ENCODE measurements at regions not wholly inside any gene's neighbourhood (a gene's known extent, or its start where the extent isn't known, plus 50 kb on each side); places are given as distances from the start of the nearest gene placed in this dataset.

DNA sequence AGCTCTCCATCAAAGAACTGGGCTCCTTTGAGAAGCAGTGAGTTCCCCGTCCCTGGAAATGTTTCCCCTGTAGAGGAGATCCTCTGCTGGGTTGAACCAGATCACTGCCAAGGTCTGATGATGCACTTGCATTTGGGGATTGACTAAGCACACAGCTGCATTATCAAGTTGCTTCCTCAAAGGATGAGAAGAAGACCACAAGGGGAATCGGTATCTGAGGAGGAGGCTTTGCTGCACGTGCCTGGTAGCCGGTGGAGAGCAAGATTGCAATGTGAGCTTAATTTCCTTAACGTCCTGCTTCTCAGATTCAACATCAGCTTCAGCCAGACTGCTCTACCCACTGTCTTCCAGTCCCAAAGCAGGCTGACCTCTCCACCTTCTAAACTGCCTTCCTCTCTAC, 128.8 kb upstream of the STMND1 start:
- Histone ChIP-seq H3K4me1 (ENCODE audit: control insufficient read depth, insufficient read depth, low read length) (no peaks in the 10 kb centered on the region), H3K36me3 (ENCODE audit: control insufficient read depth in 2 of 2, insufficient read depth in 2 of 2, low read length in 1 of 2) (no peaks in the 10 kb centered on the region), H3K9me3 (replicated peaks; ENCODE audit: control insufficient read depth, insufficient read depth, low read length) (no peaks in the 10 kb centered on the region), H3K27me3 (replicated peaks in 1 of 2; ENCODE audit: control insufficient read depth in 2 of 2, insufficient read depth in 2 of 2, low read length in 1 of 2) (peaks cover 0 to 3% of the 10 kb centered on the region in 2 experiments; a peak in 3 of 4 replicates), H3K79me2 (ENCODE audit: control insufficient read depth, insufficient read depth, low read length) (no peaks in the 10 kb centered on the region), H3K4me3 (no peak overlapping the region), H3K4me2 (ENCODE audit: control insufficient read depth, insufficient read depth) (no peak overlapping the region), H3K27ac (ENCODE audit: control insufficient read depth, insufficient read depth) (no peak overlapping the region), H4K20me1 (ENCODE audit: control insufficient read depth, insufficient read depth) (no peaks in the 10 kb centered on the region), H2AFZ (ENCODE audit: control insufficient read depth, low read depth, low read length) (no peak overlapping the region), H3K9ac (ENCODE audit: control insufficient read depth, insufficient read depth, low read length) (no peak overlapping the region)
- ATAC-seq, result no peak
- ChIA-PET RAD21 (ENCODE audit: unreplicated experiment) (no interaction called here), SMC1A (ENCODE audit: uncharacterized antibody, unreplicated experiment) (no interaction called here), POLR2A (no interaction called here), CTCF (interaction anchor here (2.8 kb wide), 1 partner anchor 8 kb away, joined by 8 read pairs; no protein-coding TSS in a partner anchor)
- intact Hi-C loops (cut with micrococcal nuclease; ENCODE audit: unreplicated experiment) (no loop called here), in situ Hi-C loops (cut with MboI) (no loop called here)
- no TSS peak for BruUV-seq (replicated peaks)
- no peak for DNase-seq (ENCODE audit: low read depth, low spot score)
- 58% methylated on average over 5 of the region's 5 CpGs for WGBS (ENCODE audit: insufficient coverage, insufficient replicate concordance, low lambda C conversion rate, missing lambda C conversion rate)
- no peak for TF ChIP-seq SUZ12 (IDR thresholded peaks at IDR 0.05; ENCODE audit: unreplicated experiment)
- no peak for TF ChIP-seq CEBPB (IDR thresholded peaks at IDR 0.05; ENCODE audit: borderline replicate concordance in 1 of 2, low read depth in 2 of 2, low read length in 2 of 2)
- TF ChIP-seq, protein P1, sequence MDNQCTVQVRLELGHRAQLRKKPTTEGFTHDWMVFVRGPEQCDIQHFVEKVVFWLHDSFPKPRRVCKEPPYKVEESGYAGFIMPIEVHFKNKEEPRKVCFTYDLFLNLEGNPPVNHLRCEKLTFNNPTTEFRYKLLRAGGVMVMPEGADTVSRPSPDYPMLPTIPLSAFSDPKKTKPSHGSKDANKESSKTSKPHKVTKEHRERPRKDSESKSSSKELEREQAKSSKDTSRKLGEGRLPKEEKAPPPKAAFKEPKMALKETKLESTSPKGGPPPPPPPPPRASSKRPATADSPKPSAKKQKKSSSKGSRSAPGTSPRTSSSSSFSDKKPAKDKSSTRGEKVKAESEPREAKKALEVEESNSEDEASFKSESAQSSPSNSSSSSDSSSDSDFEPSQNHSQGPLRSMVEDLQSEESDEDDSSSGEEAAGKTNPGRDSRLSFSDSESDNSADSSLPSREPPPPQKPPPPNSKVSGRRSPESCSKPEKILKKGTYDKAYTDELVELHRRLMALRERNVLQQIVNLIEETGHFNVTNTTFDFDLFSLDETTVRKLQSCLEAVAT (IDR thresholded peaks at IDR 0.05), result no peak
- no peak for TF ChIP-seq IRF5 (IDR thresholded peaks at IDR 0.05; ENCODE audit: borderline replicate concordance)
- TF ChIP-seq DPF2 (IDR thresholded peaks at IDR 0.05), result no peak
- TF ChIP-seq, protein P2, sequence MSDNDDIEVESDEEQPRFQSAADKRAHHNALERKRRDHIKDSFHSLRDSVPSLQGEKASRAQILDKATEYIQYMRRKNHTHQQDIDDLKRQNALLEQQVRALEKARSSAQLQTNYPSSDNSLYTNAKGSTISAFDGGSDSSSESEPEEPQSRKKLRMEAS (IDR thresholded peaks at IDR 0.05; ENCODE audit: low read depth, low read length), result no peak
- FAIRE-seq, result no peak
